HEK293T (cell line): ENCODE measurements at regions not wholly inside any gene's neighbourhood (a gene's known extent, or its start where the extent isn't known, plus 50 kb on each side); places are given as distances from the start of the nearest gene placed in this dataset.

Source experiments
- CTCF ChIA-PET: fragments of 350-600 bp; formaldehyde crosslinking; extraction: SDS; loops from one replicate; lab custom pipeline; 2021; ENCODE audit warnings: antibody characterized with exemption, inconsistent platforms; lab: Yijun Ruan, JAX
- POLR2A ChIA-PET: fragments of 350-600 bp; formaldehyde crosslinking; extraction: SDS; loops from one replicate; lab custom pipeline; 2020; ENCODE audit warnings: antibody characterized with exemption, inconsistent platforms; lab: Yijun Ruan, JAX
- DNase-seq: peaks from one replicate; pipeline ENCODE4 v3.0.0; 2012; ENCODE audit warnings: mixed read lengths; ENCODE audit errors: extremely low spot score
- ARNT ChIP-seq: fragments of 450-650 bp; IDR thresholded peaks from 2 replicates; pipeline ENCODE4 v1.6.1; 2017; ENCODE audit warnings: mild to moderate bottlenecking
- BHLHE40 ChIP-seq: fragments of 450-650 bp; IDR thresholded peaks from 2 replicates; pipeline ENCODE4 v1.6.1; 2016; ENCODE audit warnings: mild to moderate bottlenecking, moderate library complexity, borderline replicate concordance
- CTBP1 ChIP-seq: fragments of 450-650 bp; IDR thresholded peaks from 2 replicates; pipeline ENCODE4 v1.6.1; 2016; ENCODE audit warnings: borderline replicate concordance
- ELF4 ChIP-seq: fragments of 450-650 bp; IDR thresholded peaks from 2 replicates; pipeline ENCODE4 v1.6.1; 2017; ENCODE audit warnings: antibody characterized with exemption
- FOXA1 ChIP-seq: fragments of 450-650 bp; IDR thresholded peaks from 2 replicates; pipeline ENCODE4 v1.6.1; 2016; ENCODE audit warnings: mild to moderate bottlenecking
- FOXK2 ChIP-seq: fragments of 450-650 bp; IDR thresholded peaks from 2 replicates; pipeline ENCODE4 v1.6.1; 2016; ENCODE audit warnings: mild to moderate bottlenecking
- FOXM1 ChIP-seq: fragments of 450-650 bp; IDR thresholded peaks from 2 replicates; pipeline ENCODE4 v1.6.1; 2017; ENCODE audit warnings: mild to moderate bottlenecking, borderline replicate concordance
- HDGF ChIP-seq: fragments of 450-650 bp; IDR thresholded peaks from 2 replicates; pipeline ENCODE4 v1.6.1; 2017; ENCODE audit warnings: antibody characterized with exemption, borderline replicate concordance
- L3MBTL2 ChIP-seq: fragments of 450-650 bp; conservative IDR thresholded peaks from 2 replicates; pipeline ENCODE4 v1.6.1; 2016; ENCODE audit warnings: mild to moderate bottlenecking
- LEF1 ChIP-seq: fragments of 450-650 bp; IDR thresholded peaks from 2 replicates; pipeline ENCODE4 v1.6.1; 2017; ENCODE audit warnings: mild to moderate bottlenecking, borderline replicate concordance
- NFRKB ChIP-seq: fragments of 450-650 bp; IDR thresholded peaks from 2 replicates; pipeline ENCODE4 v1.6.1; 2016; ENCODE audit warnings: mild to moderate bottlenecking, moderate library complexity
- PKNOX1 ChIP-seq: fragments of 450-650 bp; IDR thresholded peaks from 2 replicates; pipeline ENCODE4 v1.6.1; 2016
- SP1 ChIP-seq: fragments of 450-650 bp; IDR thresholded peaks from 2 replicates; pipeline ENCODE4 v1.6.1; 2017
- SUZ12 ChIP-seq: fragments of 450-650 bp; IDR thresholded peaks from 2 replicates; pipeline ENCODE4 v1.6.1; 2016; ENCODE audit warnings: mild to moderate bottlenecking
- TARDBP ChIP-seq: fragments of 450-650 bp; IDR thresholded peaks from 2 replicates; pipeline ENCODE4 v1.6.1; 2016
- ZNF384 ChIP-seq: fragments of 450-650 bp; IDR thresholded peaks from 2 replicates; pipeline ENCODE4 v1.6.1; 2016

GRCh38 chr12:41745593-41745992 lies 399.1 kb downstream of the GXYLT1 start:
- DNase-seq, result no peak
- POLR2A ChIA-PET, result no interaction called here
- CTCF ChIA-PET, result no interaction called here
- TF ChIP-seq NFRKB (no peak), L3MBTL2 (no peak)

GRCh38 chr12:41743835-41744234 lies 400.8 kb downstream of the GXYLT1 start:
- no peak for DNase-seq
- CTCF ChIA-PET, result no interaction called here
- POLR2A ChIA-PET, result no interaction called here
- TF ChIP-seq L3MBTL2 (no peak), ELF4 (no peak), SP1 (no peak), PKNOX1 (no peak), FOXM1 (no peak), NFRKB (no peak), ZNF384 (no peak), SUZ12 (no peak), LEF1 (no peak), FOXA1 (no peak), FOXK2 (no peak), HDGF (no peak)

DNA sequence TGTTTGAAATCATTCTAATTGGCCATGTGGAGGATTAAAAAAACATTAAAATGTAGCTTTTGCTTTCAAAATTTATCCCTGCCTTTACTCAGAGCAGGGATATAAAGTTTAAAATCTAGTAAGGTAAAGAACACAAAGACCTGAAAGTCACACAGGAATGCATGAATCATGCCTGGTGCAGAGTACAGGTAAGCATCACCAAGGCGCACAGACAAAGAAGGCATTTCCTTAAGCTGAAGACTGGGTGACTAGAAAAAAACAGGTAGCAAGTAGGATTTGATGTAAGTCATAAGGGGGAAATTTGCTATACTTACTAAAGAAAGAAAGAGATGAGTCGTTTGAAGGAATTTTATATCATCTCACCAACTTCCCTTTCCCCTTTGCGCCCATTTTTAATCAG lies 405.6 kb downstream of the GXYLT1 start:
- DNase-seq, result no peak
- TF ChIP-seq FOXM1 (no peak), SUZ12 (no peak), L3MBTL2 (no peak), PKNOX1 (no peak), BHLHE40 (no peak), SP1 (no peak), LEF1 (no peak), HDGF (no peak), ZNF384 (no peak), TARDBP (no peak), FOXA1 (no peak), FOXK2 (no peak), NFRKB (no peak), ARNT (no peak), ELF4 (no peak), CTBP1 (no peak)
- CTCF ChIA-PET, result no interaction called here
- POLR2A ChIA-PET, result no interaction called here

GRCh38 chr12:41737423-41737822 lies 407.3 kb downstream of the GXYLT1 start:
- no peak for TF ChIP-seq ZNF384
- no peak for TF ChIP-seq HDGF
- TF ChIP-seq FOXK2, result no peak
- TF ChIP-seq PKNOX1, result no peak
- TF ChIP-seq BHLHE40, result no peak
- TF ChIP-seq LEF1, result no peak
- TF ChIP-seq FOXA1, result no peak
- no peak for TF ChIP-seq L3MBTL2
- no peak for TF ChIP-seq NFRKB
- TF ChIP-seq SUZ12, result no peak
- TF ChIP-seq ELF4, result no peak
- no peak for DNase-seq
- ChIA-PET CTCF (no interaction called here), POLR2A (no interaction called here)

DNA sequence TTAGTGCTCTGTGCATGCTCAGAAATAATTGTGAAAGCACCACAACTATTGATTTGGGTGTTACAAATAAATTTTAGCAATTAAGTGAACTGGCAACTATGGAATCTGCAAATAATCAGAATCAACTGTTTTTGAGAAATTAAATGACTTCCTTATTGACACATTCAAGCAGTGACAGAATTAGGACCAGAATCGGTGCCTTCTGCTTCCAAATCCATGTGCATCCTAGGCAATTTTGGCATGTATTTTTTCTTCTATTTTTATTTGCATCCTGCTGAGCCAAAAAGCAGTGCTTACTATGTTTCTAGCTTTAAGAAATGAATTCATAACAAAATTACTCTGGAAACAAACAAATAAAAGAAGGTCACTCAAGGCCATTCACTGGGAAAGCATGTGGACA lies 408.2 kb downstream of the GXYLT1 start:
- TF ChIP-seq ZNF384 (no peak), HDGF (no peak), ARNT (no peak), FOXA1 (no peak)
- POLR2A ChIA-PET, result no interaction called here
- CTCF ChIA-PET, result no interaction called here
- DNase-seq, result no peak

DNA sequence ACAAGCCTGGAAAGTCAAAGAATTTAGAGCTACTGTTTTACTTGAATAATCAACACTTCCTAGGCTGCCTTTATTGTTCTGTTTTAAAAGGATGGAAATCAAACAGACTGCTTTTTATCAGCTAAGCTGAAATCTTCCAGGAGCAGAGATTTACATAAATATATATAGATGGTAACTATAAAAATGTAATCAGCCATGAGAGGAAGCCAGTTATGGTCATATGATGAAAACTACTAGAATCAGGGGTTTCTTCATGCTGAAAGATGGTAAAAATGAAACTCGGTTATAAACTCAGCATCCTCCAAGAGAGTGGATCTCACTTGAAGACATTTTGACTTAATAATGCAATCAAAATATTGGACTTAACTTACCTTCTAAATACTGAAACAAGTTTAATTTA lies 413.0 kb downstream of the GXYLT1 start:
- CTCF ChIA-PET, result interaction anchor here (0.8 kb wide), 1 partner anchor 294 kb away, joined by 3 read pairs; no protein-coding TSS in a partner anchor
- no peak for DNase-seq
- no peak for TF ChIP-seq TARDBP
- TF ChIP-seq FOXM1, result no peak
- TF ChIP-seq LEF1, result no peak
- TF ChIP-seq SP1, result no peak
- no peak for TF ChIP-seq CTBP1
- TF ChIP-seq HDGF, result no peak
- TF ChIP-seq PKNOX1, result no peak
- no peak for TF ChIP-seq ELF4
- TF ChIP-seq ZNF384, result no peak
- no peak for TF ChIP-seq ARNT
- TF ChIP-seq NFRKB, result no peak
- no peak for TF ChIP-seq FOXK2
- POLR2A ChIA-PET, result no interaction called here
